AG08395 (cell line): ENCODE measurements at regions not wholly inside any gene's neighbourhood (a gene's known extent, or its start where the extent isn't known, plus 50 kb on each side); places are given as distances from the start of the nearest gene placed in this dataset.
"Not testable (repeated sequence)": the region's sequence is repeated elsewhere in the genome, so short reads cannot be mapped to it uniquely, and the experiment has no call there.

Source experiments
- DNase-seq: peaks from one replicate; pipeline ENCODE4 v3.0.0; 2012; ENCODE audit warnings: mixed read lengths, low spot score

DNA sequence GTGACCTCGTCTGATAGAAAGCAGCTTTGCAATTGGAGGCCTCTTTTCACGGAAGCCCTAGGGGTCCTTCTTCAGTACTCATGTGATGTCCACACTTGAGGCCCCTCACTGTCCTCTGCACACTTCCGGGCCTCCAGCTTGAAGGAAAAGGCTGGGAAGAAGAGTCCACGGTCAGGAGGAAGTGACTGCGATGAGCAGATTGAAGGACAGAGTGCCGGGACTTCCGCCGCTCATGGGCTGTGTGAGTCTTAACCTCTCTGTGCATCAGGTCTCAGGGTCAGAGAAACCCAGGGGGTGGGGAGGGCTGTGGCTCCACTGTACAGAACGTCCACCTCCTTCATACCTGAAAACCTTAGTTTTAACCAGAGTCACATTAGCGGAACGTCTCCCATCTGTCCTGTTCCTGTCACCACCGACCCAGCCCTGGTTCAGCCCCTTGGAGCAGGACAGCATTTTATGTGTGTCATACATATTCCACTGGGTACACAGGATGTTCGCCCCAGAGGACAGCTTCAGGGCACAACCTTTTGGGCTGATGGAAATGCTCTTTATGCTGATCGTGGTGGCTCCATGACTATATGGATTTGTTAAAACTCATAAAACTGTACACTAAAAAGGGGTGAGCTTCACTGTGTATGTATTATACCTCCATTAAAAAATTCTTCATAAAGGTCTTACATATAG, 51.0 kb upstream of the SORCS2 start:
- no peak for DNase-seq

DNA sequence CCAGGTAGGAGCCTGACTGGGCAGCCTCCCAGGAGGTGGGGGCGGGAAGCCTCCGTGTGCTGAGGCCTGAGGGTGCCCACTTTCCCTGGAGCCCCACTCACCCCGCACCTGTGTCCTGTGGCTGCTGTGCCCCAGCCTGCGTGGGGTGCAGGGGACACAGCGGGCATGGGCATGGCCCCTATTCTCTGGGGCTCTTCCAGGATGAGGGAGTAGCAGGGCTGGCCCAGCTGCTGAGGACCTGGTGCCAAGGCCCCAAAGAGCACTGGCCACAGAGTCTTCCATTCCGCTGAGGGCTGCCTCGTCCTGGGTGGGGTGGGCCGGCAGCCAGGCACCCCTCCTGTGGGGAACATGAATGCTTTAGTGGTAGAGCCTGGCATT, 51.7 kb upstream of the SORCS2 start:
- DNase-seq = no peak

DNA sequence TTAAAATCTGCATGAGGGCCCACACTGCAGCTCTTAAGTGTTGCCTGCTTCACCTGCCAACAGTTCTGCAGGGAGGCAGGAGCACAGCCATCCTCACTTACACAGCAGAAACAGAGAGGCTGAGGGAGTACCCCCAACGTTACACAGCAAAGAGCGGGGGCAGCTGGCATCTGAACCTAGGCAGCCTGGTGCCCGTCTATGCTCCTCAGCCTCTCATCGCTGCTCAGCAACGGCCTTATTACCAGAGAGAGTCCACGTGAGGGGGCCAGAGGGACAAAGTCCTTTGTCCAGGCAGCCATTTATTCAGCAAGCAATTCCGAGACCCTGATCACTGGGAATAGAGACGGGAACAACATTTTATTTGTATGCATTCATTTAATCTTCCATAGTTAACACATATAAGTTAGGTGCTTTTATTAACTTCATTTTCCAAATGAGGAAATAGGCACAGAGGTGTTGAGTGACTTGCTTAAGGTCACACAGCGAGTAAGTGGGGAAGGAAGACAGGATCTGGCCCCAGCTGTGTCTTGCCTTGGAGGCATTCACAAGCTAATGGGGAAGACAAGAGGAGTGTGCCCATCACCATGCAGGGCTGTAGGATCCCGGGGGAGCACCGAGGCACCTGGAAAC, 52.2 kb upstream of the SORCS2 start:
- no peak for DNase-seq

DNA sequence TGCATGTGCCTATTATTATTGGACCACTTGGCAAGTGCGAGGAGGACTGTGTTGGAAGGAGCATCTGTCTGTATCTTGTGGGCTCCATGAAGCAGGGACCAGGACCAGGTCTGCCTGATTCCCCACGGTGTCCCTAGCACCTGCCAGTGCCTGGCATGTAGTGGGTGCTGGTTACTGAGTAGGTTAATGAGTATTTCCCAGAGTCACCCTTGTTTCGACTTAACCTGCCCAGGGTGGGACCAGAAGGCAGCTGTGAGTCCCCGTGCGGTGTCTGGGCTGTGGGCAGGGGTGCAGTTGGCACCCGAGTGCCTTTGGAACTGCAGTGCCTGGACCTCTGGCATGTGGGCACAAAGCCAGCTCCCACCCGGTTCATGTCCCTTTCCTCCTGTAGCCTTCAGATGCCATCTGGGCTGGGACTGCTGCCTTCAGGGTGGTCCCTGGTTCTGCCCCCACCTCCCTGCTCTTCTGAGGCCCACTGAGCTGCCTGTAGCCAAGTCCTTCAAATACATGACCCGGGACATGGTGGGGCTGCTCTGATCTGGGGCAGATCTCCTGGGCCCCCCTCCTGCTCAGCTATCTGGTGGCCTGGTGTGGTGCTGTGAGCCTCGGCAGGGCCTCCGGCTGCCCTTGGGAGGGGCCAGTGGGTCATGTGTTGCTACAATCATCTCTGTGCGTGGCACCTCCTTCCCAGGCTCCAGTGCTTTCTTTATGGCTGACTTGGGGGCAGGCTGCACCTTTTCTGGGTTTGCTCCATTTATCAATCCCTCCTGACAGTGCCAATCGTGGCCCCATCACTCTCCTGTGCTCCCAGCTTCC, 53.0 kb upstream of the SORCS2 start:
- DNase-seq = no peak

DNA sequence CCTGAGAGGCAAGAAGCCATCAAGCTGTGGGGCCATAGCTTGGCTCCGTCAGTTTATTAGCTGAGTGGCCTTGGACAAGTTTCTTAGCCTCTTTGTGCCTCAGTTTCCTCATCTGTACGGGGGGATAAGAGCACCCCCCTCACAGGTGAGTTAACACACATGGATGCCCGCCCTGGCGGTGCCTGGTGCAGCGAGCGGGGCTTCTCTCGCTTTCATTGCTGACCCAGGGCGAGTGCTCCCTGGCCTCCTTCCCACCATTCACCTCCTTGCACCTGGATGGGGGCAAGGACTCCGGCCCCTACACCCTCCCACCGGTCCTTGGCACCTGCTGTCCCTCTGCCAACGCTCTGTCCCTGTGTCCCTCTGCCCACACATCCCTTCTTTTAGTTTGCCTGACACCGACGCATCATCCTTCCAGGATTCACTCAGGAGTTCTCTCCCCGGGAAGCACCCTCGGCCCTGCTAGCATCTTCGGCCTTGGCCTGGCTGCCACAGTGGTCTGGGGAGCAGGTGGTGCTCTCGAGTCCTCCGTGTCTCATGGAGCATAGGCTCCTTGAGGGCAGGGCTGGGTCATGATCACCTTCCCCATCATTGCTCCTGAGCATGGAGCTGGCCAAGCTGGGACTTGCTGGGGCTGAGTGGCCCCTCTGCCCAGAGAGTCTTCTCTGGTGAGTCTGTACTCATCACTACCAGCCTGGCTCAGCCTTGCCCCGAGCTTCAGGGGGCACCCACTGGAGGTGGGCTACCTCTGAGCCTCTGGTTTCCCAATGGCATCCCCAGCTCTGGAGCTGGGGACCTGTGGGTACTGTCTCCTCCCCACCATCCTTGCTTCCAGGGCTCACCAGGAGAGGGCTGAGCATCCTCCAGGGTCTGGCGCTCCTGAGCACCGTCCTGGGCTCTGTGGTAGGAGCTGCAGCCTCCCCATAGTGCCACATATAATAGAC, 53.8 kb upstream of the SORCS2 start:
- DNase-seq = no peak

DNA sequence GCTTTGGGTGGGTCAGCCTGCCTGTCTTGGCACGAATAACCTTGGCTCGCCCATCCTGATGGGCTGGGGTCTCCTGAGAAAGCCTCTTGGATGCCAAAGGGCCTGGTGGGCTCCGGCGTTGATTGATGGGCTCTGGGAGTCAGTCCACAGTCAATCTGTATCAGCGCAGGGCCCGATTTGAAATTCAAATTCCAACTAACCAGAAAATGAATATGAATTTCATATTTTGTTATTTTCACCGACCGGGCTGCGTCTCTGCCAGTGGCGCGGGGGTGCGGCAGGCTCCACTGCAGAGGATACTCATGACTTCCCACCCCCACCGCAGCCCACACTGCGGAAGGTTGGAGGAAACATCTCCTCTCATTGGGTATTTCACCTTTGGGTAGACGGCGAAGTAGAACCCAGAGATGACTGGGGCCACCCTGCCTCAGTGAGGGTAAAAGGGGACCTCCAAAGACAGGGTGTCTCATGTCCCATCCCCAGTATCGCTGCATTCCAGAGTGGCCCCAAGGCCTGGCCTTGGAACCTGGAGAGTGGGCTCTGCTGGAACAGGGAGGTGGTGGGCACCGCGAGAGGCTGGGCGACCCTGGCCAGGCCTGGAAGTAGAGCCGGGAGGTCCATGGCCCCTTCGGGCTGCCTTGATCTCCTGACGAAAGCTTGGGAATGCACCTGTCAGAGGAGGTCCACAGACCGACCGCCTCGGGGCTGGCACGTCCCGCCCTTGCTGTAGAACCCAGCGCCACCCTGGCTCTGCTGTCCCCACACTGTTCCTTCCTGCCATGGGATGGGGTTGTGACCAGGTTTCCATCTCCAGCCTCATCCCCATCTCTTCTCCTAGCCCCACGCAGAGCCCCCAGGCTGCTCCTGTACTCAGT, 54.8 kb upstream of the SORCS2 start:
- DNase-seq = no peak

DNA sequence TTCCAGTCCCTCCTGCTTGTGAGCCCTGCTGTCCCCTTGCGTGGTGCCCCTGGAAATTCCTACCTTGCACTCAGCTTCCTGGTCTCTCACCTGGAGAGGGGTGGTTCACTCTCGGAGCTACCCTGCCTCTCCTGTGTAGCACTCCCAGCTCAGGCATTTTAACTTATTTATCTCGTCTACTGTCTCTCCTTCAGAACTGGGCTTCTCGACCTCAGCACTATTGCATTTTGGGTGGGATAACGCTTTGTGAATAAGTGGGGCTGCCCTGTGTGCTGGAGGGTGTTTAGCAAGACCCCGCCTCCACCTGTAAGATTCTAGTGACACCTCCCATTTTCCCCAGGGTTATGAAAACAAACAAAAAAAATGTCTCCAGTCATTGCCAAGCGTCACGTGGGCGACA, 56.0 kb upstream of the SORCS2 start:
- DNase-seq = no peak

DNA sequence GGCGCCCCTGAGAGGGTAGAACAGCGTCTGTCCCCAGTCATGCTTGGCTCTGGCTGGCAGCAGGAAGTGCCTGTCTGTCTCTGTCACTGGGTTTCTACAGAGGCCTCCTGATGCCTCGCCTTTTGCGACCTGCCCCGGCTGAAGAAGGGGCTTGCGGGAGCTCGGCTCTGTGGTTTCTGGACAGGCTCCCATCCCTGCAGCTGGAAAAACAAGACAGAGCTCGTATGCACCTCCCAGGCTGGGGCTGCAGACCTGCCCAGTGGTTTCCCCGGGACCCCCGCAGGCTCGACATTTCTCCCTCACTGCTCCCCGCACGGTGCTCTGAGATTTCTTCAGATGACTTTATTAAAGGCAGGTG, 57.0 kb upstream of the SORCS2 start:
- DNase-seq = no peak

DNA sequence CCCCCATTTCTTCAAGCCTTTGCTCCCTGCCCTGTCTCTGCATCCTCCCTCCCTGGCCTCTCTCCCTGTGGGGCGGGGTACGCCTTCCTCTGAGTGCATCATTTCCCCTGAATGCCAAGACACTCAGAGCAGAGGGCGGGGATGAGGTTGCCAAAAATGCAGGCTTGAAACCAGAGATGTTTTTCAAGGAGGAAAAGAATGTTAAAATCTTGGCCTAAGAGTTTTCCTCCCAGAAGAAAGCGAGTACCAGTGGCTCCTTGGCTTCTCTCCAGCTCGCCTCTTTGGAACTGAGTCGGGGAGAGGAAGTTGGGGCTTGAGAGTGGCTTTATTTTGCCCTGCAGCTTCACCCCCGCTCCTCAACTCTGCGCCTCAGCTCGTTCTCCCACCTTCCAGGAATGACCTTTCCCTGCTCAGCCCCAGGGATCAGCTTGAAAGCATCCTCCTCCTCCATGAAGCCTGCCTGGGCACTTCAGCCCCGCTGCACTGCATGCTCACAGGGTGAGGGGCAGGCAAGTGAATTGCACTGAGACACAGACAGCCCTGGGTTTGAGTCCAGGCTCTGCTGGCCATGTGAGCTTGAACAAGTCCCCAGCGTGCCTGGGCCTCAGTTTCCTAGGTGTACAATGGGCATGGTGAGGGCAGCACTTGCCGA, 57.5 kb upstream of the SORCS2 start:
- DNase-seq = peak; percentile 96

DNA sequence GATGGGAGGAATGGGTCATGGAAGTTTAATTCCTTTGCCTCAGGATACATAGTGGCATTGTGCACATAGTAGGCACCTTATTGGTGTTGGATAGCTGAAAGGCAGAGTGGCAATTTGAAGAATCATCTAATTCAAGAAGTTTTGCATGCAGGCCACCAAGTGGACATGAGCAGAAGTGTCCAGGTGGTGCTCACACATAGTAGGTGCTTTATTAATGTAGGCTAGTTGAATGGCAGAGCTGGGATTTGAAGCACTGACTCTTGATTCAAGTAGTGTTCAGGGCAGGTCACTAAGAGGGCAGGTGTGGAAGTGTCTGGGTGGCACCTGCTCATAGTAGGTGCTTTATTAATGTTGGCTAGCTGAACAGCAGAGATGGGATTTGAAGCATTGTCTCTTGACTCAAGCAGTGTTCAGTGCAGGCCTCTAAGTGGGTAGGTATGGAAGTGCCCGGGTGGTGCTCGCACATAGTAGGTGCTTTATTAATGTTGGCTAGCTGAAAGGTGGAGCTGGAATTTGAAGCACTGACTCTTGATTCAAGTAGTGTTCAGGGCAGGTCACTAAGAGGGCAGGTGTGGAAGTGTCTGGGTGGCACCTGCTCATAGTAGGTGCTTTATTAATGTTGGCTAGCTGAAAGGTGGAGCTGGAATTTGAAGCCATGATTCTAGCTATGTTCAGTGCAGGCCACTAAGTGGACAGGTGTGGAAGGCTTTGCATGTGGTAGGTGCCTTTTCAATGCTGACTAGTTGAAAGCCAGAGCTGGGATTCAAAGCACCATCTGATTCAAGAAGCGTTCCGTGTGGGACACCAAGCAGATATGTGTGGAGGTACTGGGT, 58.3 kb upstream of the SORCS2 start:
- DNase-seq = not testable (repeated sequence)

DNA sequence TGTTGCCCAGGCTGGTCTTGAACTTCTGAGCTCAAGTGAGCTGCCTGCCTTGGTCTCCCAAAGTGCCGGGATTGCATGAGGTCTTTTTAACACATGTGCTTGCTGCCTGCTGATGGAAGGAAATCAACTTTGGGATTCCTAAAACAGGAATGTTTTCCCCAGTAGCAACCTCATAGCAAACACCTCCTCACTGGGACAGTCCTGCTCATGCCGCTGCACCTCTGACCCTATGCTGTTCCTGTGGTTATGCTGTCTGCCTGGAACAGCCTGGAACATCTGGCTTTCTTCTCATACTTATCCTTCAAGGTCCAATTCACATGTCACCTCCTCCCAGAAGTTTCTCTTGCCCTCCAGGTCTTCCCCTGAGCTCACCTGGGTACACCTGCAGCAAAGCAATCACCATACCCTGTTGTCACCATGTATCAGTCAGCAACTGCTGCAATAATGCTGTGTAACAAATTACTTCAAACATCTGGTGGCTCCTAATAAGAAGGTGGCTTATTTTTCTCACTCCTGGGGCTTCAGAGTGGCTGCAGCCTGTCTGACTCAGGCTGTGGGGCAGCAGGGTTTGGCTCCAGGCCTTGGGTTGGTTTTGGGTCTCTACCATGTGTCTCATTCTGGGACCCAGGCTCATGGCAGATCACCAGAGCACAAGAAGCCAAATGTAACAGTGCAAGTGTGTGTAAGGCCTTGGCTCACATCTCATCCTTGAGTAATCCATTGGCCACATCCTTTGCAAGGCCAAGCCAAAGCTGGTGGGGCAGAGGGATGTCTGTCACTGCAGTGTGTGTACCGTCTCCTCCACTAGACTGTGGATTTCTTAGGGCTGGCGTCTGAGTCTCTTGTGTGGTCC, 59.4 kb upstream of the SORCS2 start:
- peak; percentile 50 for DNase-seq

DNA sequence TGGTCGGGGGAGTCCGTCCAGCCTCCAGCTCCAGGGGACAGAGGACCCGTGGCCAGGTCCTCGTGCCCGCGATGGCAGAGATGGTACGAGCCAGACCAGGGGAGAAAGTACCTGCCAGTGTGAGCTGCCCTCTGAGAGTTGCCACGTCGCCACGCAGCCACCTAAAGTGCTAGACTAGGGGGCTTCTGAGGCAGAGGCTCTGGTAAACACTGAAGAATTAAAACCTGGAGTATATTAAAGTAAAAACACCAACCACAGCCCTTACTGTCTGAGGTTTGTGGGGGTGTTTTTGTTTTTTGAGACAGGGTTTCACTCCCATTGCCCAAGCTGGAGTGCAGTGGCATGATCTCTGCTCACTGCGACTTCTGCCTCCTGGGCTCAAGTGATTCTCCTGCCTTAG, 60.1 kb upstream of the SORCS2 start:
- no peak for DNase-seq

DNA sequence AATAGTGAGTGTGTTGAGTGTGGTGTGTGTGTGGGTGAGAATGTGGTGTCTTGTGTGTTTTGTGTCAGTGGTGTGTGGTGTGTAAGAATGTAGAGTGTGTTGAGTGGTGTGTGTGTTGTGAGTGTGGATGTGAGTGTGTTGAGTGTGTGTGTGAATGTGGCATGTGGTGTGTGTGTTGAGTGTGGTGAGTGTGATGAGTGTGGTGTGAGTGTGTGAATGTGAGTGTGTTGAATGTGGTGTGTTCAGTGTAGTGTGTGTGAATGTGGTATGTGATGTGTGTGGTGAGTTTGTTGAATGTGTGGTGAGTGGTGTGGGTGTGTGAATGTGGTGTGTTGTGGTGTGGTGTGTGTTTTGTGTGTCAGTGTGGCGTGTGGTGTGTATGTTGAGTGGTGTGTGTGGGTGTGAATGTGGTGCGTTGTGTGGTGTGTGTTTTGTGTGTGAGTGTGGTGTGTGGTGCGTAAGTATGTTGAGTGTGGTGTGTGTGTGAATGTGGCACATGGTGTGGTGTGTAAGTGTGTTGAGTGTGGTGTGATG, 60.8 kb upstream of the SORCS2 start:
- DNase-seq = no peak

DNA sequence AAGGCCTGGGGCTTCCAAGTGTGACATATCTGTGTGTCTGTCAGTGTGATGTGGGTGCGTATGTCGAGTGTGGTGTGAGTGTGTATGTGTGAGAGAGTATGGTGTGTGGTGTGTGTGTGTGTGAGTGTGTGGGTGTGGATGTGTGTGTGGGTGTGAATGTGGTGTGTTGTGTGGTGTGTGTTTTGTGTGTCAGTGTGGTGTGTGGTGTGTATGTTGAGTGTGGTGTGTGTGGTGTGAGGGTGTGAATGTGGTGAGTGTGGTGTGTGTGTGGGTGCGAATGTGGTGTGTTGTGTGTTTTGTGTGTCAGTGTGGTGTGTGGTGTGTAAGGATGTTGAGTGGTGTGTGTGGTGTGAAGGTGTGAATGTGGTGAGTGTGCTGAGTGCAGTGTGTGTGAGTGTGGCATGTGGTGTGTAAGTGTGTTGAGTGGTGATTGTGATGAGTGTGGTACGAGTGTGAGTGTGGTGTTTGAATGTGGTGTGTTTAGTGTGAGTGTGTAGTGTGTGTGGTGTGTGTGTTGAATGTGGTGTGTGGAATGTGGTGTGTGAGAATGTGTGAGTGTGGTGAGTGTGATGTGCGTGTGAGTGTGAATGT, 61.6 kb upstream of the SORCS2 start:
- DNase-seq = no peak

DNA sequence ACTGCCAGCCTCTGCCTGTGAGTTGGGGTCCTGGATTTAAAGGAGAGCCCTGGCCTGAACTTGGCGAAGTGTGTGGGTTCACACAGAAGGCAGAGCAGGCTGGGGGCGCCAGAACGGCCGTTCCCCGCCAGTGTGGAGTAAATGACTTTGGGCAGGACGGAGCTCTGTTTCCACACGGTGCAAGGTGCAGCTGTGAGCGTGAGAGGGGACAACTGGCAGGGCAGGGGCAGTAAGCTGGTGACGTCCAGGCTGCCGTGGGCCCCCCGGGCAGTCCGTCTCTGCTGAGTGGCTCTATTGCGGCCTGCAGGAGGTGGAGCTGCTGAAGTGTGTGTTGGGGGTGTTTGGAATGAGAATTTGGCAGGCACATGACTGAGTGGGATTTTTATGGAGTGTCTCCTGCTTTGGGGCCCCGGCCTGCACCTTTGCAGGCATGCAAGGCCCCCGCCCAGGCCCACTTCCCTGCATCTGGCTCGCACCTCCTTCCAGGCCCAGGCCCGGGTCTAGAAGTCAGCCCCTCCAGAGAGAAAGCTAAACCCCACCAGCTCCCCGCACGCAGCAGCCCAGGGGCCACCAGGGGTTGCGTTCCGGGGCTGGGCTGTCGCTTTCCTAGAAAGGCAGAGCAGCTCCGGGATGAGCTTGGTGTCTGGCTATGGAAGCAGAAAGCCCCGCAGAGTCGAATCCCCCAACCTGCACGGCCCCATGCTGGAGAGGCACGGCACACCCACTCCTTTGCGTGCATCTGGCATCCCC, 62.2 kb upstream of the GRPEL1 start:
- no peak for DNase-seq

DNA sequence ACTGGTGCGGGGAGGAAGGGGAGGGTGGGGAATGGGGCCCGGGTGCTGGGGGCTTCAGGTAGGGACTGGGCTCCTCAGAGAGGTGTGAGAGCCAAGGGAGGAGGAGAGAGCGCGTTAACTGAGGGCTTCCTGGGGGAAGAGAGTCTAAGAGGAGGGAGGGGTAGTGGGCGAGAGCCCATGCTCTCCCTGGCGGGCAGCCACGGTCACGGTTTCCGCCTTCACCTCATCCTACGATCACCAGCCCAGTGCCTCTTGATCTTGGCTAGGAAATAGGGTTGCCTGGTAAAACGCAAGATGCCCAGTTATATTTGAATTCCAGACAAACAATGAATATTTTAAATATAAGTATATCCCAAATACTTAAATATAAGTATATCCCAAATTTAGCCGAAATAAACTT, 60.8 kb upstream of the GRPEL1 start:
- DNase-seq = no peak

DNA sequence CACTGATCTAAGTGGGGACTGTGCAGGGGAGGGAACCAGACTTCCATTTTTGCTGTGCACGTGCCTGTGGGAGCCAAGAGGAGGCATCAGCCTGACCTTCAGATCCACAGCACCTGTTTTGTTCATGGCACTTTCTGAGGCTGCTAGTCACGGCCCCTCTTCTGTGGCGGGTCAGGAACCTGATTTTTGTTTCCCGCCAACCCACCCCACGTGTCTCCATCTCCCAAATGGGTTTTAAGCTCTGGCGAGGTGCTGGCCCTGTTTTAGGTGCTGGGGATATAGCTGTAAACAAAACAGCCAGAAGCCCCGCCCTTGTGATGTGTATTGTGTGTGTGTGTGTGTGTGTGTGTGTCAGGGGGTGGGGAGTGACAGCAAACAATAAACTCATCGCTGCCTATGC, 60.4 kb upstream of the GRPEL1 start:
- no peak for DNase-seq
